Activated CD8-positive, alpha-beta memory T cell treated with anti-CD3 and anti-CD28 coated beads, Interleukin-2, amount 50 U/mL, for 24 hours (primary cell): ENCODE measurements at regions not wholly inside any gene's neighbourhood (a gene's known extent, or its start where the extent isn't known, plus 50 kb on each side); places are given as distances from the start of the nearest gene placed in this dataset.

Experiments
- DNase-seq: peaks from one replicate; pipeline ENCODE4 v3.0.0-alpha.2; 2020; ENCODE audit errors: extremely low read depth

DNA sequence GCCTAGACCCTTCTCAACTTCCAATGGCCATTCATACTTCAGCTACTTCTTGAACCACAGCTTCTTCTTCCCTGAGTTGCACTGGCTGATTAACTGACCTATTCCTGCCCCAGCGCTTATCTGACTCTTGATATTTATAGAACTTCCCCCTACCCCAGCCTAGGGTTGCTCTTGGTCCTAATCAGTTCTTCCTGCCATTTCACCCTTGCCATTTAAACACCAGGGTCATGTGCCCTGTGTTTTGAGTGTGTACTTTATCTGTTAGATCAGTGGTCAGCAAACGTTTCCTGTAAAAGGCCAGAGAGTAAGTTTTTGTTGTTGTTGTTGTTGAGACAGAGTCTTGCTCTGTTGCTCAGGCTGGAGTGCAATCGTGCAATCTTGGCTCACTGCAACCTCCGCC, 82.4 kb upstream of the COX10 start:
- no peak for DNase-seq

- no peak for DNase-seq
Measured at GRCh38 chr17:13989138-13989537, 80.2 kb upstream of the COX10 start.

GRCh38 chr17:13993106-13993505, 76.2 kb upstream of the COX10 start:
- DNase-seq = no peak

GRCh38 chr17:13994050-13994449, 75.3 kb upstream of the COX10 start:
- no peak for DNase-seq

DNA sequence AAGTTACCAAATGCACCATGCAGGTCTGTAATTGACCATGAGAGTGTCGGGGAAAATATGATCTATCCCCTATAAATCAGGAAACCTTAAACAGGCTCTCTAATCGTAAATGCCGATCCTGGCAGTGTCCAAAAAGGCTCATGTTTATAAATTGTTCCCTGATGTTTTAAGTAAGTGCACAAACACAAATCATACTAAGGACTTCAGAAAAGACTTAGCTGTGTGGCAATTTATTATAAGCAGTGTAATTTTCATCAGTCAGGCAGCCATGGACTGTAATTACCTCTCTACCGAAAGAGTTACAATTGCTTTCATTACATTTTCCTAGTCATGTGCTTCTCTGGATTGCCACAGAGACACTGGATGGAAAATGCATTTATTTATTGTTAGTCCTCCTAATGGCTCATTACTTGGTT, 73.4 kb upstream of the COX10 start:
- DNase-seq = no peak

DNA sequence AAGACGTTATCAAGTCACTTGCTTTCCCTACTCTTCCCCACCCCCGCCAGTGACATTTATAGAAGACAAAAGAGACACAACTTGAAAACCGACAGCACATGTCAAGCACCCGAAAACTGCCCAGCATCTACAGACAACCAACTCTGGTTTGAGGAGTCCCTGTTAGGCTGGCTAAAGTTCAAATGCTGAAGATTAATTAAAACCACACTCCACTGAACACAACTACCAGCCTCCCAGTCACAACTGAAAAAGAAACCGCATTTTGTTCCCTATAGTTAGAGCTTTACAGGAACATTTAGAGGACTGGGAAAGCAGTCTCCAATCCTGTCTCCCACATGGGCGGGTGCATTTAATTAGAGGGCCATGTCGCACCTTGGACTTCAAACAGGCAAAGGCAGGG, 73.0 kb upstream of the COX10 start:
- DNase-seq = no peak

DNA sequence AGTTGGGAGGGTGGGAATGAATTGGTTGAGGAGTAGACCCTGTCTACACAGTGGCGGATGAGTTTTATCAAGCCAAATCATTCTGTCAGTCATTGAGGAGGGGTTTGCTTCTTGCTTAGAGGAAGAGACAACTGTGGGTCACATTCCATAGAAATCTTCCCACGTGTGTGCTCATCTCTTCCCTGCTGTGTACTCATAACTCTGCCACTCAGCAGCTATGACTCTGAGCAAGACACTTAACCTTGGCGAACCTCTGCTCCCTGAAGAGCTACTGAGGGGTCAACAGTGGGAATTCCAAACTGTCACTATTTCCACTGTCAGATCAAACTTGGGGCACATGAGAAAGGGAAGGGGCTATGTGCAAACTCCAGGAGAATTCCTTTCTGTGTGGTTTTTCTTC, 72.6 kb upstream of the COX10 start:
- DNase-seq = no peak

GRCh38 chr17:14004927-14005620, 64.2 kb upstream of the COX10 start:
- DNase-seq = no peak

GRCh38 chr17:14006249-14006942, 62.9 kb upstream of the COX10 start:
- no peak for DNase-seq

- DNase-seq = no peak
Measured at GRCh38 chr17:14007951-14008350, 61.4 kb upstream of the COX10 start.

DNA sequence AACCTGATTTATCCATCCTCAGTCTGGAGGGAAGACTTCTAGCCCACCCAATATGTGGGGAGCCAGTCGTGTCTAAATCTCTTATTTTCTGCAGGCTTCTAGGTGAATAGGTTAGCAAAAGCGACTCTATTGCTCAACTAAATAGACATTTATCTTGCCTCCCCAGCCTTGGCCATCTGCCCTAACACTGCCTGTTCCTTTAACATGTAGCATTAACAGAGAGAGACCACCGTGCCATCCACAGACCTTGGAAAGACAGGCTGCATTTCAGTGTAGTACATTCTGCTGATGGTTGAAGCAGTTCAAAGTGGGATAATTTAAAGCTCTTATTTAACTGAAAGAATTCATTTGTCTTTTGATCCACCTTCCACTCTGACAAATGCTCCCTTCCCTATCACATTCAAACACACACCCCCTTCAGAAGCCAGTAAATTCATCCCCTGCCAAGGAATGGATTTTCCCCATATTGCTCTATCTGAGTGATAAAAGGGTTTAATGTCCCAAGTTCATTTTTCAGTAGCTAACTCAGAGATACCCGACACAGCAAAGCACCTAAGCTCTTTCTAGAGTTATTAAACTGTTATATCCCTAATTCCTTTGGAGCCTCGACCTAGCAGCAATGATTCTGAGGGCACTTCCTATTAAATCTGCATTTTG, 58.1 kb upstream of the COX10 start:
- no peak for DNase-seq

DNA sequence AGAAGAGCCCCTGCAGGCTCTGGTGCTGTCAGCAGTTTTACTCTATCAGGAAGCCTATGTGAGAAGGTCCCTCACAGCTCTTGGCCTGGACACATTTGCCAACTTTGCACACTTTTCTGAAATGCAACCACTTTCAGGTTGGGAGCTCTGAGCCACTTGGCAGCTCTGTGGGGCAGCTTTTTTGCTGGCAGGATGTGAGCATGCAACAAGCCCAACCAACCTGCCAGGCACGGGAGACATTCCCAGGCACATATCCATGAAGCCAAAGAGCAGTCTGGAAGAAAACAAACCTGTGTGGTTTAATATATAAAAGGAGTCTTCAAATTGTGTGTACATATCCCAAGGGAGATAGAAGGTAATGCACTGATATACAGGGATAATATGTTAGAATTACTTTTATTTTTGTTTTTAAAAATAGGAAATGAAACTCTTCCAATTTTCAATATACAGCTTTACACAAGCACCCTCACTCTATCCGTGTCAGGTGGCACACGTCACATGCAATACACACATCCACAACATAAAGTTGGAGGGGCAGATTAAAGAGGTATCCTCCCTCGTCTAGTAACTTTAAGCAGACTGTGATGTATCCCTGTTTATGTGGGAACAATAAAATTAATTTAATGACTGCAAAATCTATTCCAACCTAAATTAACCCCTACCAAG, 57.4 kb upstream of the COX10 start:
- DNase-seq = no peak

DNA sequence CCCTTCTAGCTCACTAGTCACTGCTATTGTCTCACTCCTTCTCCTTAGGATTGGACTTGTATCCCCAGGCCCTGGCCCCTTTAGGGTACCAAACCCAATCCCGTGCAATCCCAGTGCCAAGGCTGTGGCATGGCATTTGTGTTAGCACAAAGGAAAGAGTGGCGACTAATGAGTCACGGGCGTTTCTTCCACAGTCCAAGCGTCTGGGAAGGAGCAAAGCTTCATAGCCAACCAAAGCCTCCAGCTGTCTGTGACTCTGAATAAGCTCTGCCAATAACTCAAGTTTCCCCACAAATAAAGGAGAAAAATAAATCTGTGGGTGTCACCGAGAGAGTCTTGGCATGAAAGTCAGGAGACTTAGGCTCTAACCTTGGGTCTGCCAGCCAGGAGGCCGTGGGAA, 54.6 kb upstream of the COX10 start:
- no peak for DNase-seq

- DNase-seq = no peak
Measured at GRCh38 chr17:14015271-14015670, 54.0 kb upstream of the COX10 start.

DNA sequence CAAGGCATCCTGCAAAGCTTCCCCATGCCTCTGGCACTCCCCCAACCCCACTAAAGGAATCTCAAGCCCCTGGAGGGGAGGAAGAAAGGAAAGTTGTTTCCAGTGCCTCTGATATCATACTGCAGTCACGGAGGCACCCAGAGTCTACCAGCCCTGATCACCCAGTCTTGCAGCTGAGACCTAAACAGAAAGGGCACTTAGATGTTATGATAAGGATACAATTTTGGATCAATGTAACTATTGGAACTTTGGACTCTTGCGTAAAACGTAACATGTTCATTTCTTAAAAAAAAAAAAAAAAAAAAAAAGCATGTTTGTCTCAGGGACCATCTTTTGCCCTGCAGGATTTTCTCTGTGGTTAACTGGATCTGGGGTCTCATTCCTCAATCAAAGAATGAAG, 52.4 kb upstream of the COX10 start:
- no peak for DNase-seq

- DNase-seq = peak; percentile 1
Measured at GRCh38 chr17:14019186-14019956, 49.9 kb upstream of the COX10 start.
